Natural killer cell (primary cell): ENCODE measurements at regions not wholly inside any gene's neighbourhood (a gene's known extent, or its start where the extent isn't known, plus 50 kb on each side); places are given as distances from the start of the nearest gene placed in this dataset.

ENCODE experiments used
- ATAC-seq, 3 donors: fragments of 150-1000 bp in 2 of 3; fragments of 200-7000 bp in 1 of 3; cut with Tn5 transposase; 1 replicate in 1 of 3; 2 replicates in 2 of 3; pipeline ENCODE4 v1.10.0; 2021; ENCODE audit warnings: mild to moderate bottlenecking in 2 of 3, moderate library complexity in 2 of 3
- DNase-seq, 2 donors: peaks; one replicate each; pipeline versions ENCODE4 v3.0.0 to v3.0.0-alpha.2; 2013 to 2021; ENCODE audit warnings: mixed read lengths in 1 of 2
- H3K27ac ChIP-seq: one replicate; pipeline ENCODE4 v1.5.1; 2013; ENCODE audit warnings: mild to moderate bottlenecking, low read length
- H3K27me3 ChIP-seq: one replicate; pipeline ENCODE4 v1.6.1; 2013; ENCODE audit warnings: low read length; ENCODE audit not compliant: control insufficient read depth, insufficient read depth
- H3K36me3 ChIP-seq: one replicate; pipeline ENCODE4 v1.6.1; 2013; ENCODE audit warnings: low read length; ENCODE audit not compliant: control insufficient read depth, insufficient read depth
- H3K4me1 ChIP-seq: one replicate; pipeline ENCODE4 v1.6.1; 2013; ENCODE audit warnings: low read length; ENCODE audit not compliant: control insufficient read depth, insufficient read depth
- H3K4me3 ChIP-seq: one replicate; pipeline ENCODE4 v1.5.1; 2013; ENCODE audit warnings: low read length
- H3K9me3 ChIP-seq: one replicate; pipeline ENCODE4 v1.6.1; 2013; ENCODE audit warnings: low read length; ENCODE audit not compliant: control insufficient read depth, insufficient read depth
- H3K27ac Mint-ChIP-seq, 2 donors: one replicate each; pipeline ENCODE4 v1.8.0; 2022; ENCODE audit warnings: mild to moderate bottlenecking in 2 of 2, mixed read lengths in 2 of 2, moderate library complexity in 1 of 2
- H3K27me3 Mint-ChIP-seq, 2 donors: one replicate each; pipeline ENCODE4 v1.8.0; 2022; ENCODE audit warnings: low read depth in 2 of 2, mixed read lengths in 2 of 2
- H3K36me3 Mint-ChIP-seq: one replicate; pipeline ENCODE4 v1.8.0; 2022; ENCODE audit warnings: mixed read lengths
- H3K4me1 Mint-ChIP-seq, 2 donors: one replicate each; pipeline ENCODE4 v1.8.0; 2022; ENCODE audit warnings: mixed read lengths in 2 of 2
- H3K4me3 Mint-ChIP-seq: one replicate; pipeline ENCODE4 v1.8.0; 2022; ENCODE audit warnings: mild to moderate bottlenecking, moderate library complexity, mixed read lengths
- H3K9me3 Mint-ChIP-seq, 2 donors: one replicate each; pipeline ENCODE4 v1.8.0; 2022; ENCODE audit warnings: mixed read lengths in 2 of 2
- CTCF ChIP-seq: fragments of 200-600 bp; IDR thresholded peaks from one replicate; pipeline ENCODE4 v1.8.0; 2022; ENCODE audit warnings: antibody characterized with exemption
- WGBS: methylation state at CpG from one replicate; pipeline ENCODE4 v1.1.7; 2013; ENCODE audit warnings: missing lambda C conversion rate; ENCODE audit not compliant: insufficient coverage; 5-methylcytosine and 5-hydroxymethylcytosine counted together
- intact Hi-C: fragments of 100-400 bp; cut with micrococcal nuclease; formaldehyde crosslinking; loops from one replicate; pipeline ENCODE4 v1.14.2; 2022

GRCh38 chr2:75772908-75773630, 62.4 kb upstream of the GCFC2 start:
- 43% methylated on average over 5 of the region's 5 CpGs for WGBS
- no peak overlapping the region for H3K4me3 Mint-ChIP-seq
- TF ChIP-seq CTCF, result no peak

GRCh38 chr2:75765798-75766197, 55.1 kb upstream of the GCFC2 start:
- DNase-seq (no peak), ATAC-seq (no peak)
- H3K36me3 ChIP-seq, result no peaks in the 10 kb centered on the region
- intact Hi-C loops, result no loop called here
- no peaks in the 10 kb centered on the region for H3K9me3 ChIP-seq
- Mint-ChIP-seq H3K9me3 (peaks cover 0 to 4% of the 10 kb centered on the region in 2 donors), H3K4me3 (no peak overlapping the region), H3K27ac (no peak overlapping the region), H3K27me3 (peaks cover 0 to 5% of the 10 kb centered on the region in 2 donors), H3K36me3 (no peaks in the 10 kb centered on the region), H3K4me1 (no peaks in the 10 kb centered on the region)
- TF ChIP-seq CTCF, result no peak
- no peaks in the 10 kb centered on the region for H3K27me3 ChIP-seq
- 65% methylated on average over 1 of the region's 1 CpG for WGBS
- no peaks in the 10 kb centered on the region for H3K4me1 ChIP-seq
- H3K4me3 ChIP-seq, result no peak overlapping the region
- no peak overlapping the region for H3K27ac ChIP-seq

More at GRCh38 chr2:75772908-75773630, 62.4 kb upstream of the GCFC2 start:
- Mint-ChIP-seq H3K27me3 (peaks cover 0 to 5% of the 10 kb centered on the region in 2 donors), H3K36me3 (no peaks in the 10 kb centered on the region), H3K4me1 (no peaks in the 10 kb centered on the region), H3K9me3 (peaks cover 2 to 3% of the 10 kb centered on the region in 2 donors), H3K27ac (no peak overlapping the region)
- intact Hi-C loops, result no loop called here
- ATAC-seq, result no peak
- Histone ChIP-seq H3K36me3 (no peaks in the 10 kb centered on the region), H3K4me1 (no peaks in the 10 kb centered on the region), H3K9me3 (no peaks in the 10 kb centered on the region), H3K4me3 (no peak overlapping the region), H3K27ac (no peak overlapping the region), H3K27me3 (peaks cover 4% of the 10 kb centered on the region)
- DNase-seq, result no peak

GRCh38 chr2:75764611-75765010, 53.9 kb upstream of the GCFC2 start:
- Mint-ChIP-seq H3K4me3 (no peak overlapping the region), H3K27ac (no peak overlapping the region), H3K27me3 (peaks cover 0 to 5% of the 10 kb centered on the region in 2 donors), H3K4me1 (no peaks in the 10 kb centered on the region), H3K36me3 (no peaks in the 10 kb centered on the region), H3K9me3 (peaks cover 0 to 4% of the 10 kb centered on the region in 2 donors)
- Histone ChIP-seq H3K4me1 (no peaks in the 10 kb centered on the region), H3K4me3 (no peak overlapping the region), H3K27me3 (no peaks in the 10 kb centered on the region), H3K27ac (no peak overlapping the region), H3K9me3 (no peaks in the 10 kb centered on the region), H3K36me3 (no peaks in the 10 kb centered on the region)
- DNase-seq, result no peak
- WGBS, result 57% methylated on average over 3 of the region's 3 CpGs
- no peak for TF ChIP-seq CTCF
- no peak for ATAC-seq
- intact Hi-C loops, result no loop called here
